CD4-positive, alpha-beta memory T cell (primary cell): ENCODE measurements at regions not wholly inside any gene's neighbourhood (a gene's known extent, or its start where the extent isn't known, plus 50 kb on each side); places are given as distances from the start of the nearest gene placed in this dataset.

ENCODE experiments used
- CTCF ChIA-PET: fragments of 350-600 bp; sonication (Branson Sonifier 250); formaldehyde crosslinking; loops from one replicate; lab custom pipeline; 2021; ENCODE audit warnings: inconsistent platforms; ENCODE audit not compliant: partially characterized antibody; lab: Charles Lee
- POLR2A ChIA-PET: fragments of 350-600 bp; sonication (Branson Sonifier 250); formaldehyde crosslinking; loops from one replicate; lab custom pipeline; 2021; ENCODE audit not compliant: partially characterized antibody; lab: Charles Lee
- DNase-seq, 5 donors: peaks; one replicate each; pipeline versions ENCODE4 v3.0.0 to v3.0.0-alpha.2; 2020 to 2022; ENCODE audit warnings: mixed read lengths in 1 of 5
- H3K27ac ChIP-seq: one replicate; pipeline ENCODE4 v1.7.0; 2013; ENCODE audit warnings: low read depth, low read length
- H3K27me3 ChIP-seq: 2 replicates; pipeline ENCODE4 v1.7.0; 2013; ENCODE audit warnings: mild to moderate bottlenecking, low read length, moderate library complexity; ENCODE audit not compliant: insufficient read depth
- H3K36me3 ChIP-seq: 2 replicates; pipeline ENCODE4 v1.7.0; 2013; ENCODE audit warnings: mild to moderate bottlenecking, low read length, moderate library complexity; ENCODE audit not compliant: insufficient read depth
- H3K4me1 ChIP-seq: 2 replicates; pipeline ENCODE4 v1.7.0; 2013; ENCODE audit warnings: mild to moderate bottlenecking, low read length, moderate library complexity; ENCODE audit not compliant: insufficient read depth
- H3K4me3 ChIP-seq, 2 donors: one replicate each; pipeline ENCODE4 v1.7.0; 2013; ENCODE audit warnings: low read length in 2 of 2, mild to moderate bottlenecking in 1 of 2
- H3K9me3 ChIP-seq, 2 donors: one replicate each; pipeline ENCODE4 v1.7.0; 2013; ENCODE audit warnings: low read length in 2 of 2, control low read depth in 1 of 2; ENCODE audit not compliant: control insufficient read depth in 1 of 2
- H3K27ac Mint-ChIP-seq, 7 donors: one replicate each; pipeline ENCODE4 v1.8.0; 2020 to 2021; ENCODE audit warnings: mixed read lengths in 7 of 7, mild to moderate bottlenecking in 6 of 7, inconsistent platforms in 3 of 7, moderate library complexity in 3 of 7
- H3K27me3 Mint-ChIP-seq, 2 donors: one replicate each; pipeline ENCODE4 v1.8.0; 2020 to 2021; ENCODE audit warnings: mixed read lengths in 2 of 2
- H3K36me3 Mint-ChIP-seq, 2 donors: one replicate each; pipeline ENCODE4 v1.8.0; 2020 to 2021; ENCODE audit warnings: mixed read lengths in 2 of 2, inconsistent platforms in 1 of 2, mild to moderate bottlenecking in 1 of 2
- H3K4me1 Mint-ChIP-seq, 4 donors: one replicate each; pipeline ENCODE4 v1.8.0; 2020 to 2021; ENCODE audit warnings: mixed read lengths in 4 of 4, mild to moderate bottlenecking in 1 of 4
- H3K4me3 Mint-ChIP-seq, 8 donors: one replicate each; pipeline ENCODE4 v1.8.0; 2020 to 2021; ENCODE audit warnings: mixed read lengths in 8 of 8, mild to moderate bottlenecking in 7 of 8, moderate library complexity in 6 of 8, inconsistent platforms in 3 of 8
- H3K9me3 Mint-ChIP-seq, 8 donors: one replicate each; pipeline ENCODE4 v1.8.0; 2020 to 2021; ENCODE audit warnings: mixed read lengths in 8 of 8, mild to moderate bottlenecking in 5 of 8, inconsistent platforms in 3 of 8, moderate library complexity in 1 of 8
- intact Hi-C: fragments of 100-400 bp; cut with micrococcal nuclease; formaldehyde crosslinking; loops from one replicate; pipeline ENCODE4 v1.15.1; 2023

DNA sequence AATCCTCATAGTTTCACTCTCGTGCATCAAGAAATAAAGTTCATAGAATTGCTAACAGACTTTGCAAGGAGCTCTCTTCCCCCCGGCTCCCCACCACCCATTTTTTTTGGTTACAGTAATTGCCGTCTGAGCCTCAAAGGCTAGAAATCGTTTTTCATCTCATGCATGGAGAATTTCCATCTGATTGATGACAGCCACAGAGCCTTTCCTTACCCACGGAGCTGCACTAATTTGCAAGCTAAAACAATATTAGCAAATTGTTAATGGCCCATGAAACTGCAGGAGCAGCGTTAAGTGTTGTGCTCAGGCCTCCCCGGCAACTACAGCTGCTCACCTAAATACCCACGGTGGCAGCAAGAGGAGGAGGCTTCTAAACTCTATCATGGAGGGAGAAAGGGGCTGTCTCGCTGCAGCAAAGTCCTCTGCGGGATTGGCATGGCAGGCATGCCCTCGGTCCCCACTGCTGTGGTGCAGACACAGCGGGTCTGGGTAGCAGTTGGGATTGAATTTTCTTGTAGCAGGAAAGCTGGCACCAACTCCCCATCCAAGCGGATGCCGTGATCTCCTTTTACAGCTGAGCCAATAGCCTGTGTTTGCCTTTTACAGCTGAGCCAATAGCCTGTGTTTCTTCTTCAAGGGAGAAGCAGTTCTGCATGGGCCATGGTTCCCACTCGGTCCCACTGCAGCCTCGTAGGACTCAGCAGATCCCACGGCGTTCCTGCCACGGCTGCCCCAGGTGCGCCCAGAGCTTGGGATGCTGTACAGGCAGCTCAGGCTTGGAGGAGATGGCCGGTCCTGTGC lies 412.3 kb downstream of the BRD1 start:
- intact Hi-C loops: no loop called here
- no peak overlapping the region for H3K27ac ChIP-seq
- no peaks in the 10 kb centered on the region for H3K36me3 ChIP-seq
- no peaks in the 10 kb centered on the region for H3K4me1 Mint-ChIP-seq
- H3K4me3 ChIP-seq: no peak overlapping the region
- no peak overlapping the region for H3K27ac Mint-ChIP-seq
- H3K27me3 ChIP-seq: no peaks in the 10 kb centered on the region
- no peaks in the 10 kb centered on the region for H3K4me1 ChIP-seq
- ChIA-PET CTCF (no interaction called here), POLR2A (no interaction called here)
- peaks cover 5 to 11% of the 10 kb centered on the region in 2 donors for H3K27me3 Mint-ChIP-seq
- H3K4me3 Mint-ChIP-seq: no peak overlapping the region
- no peak for DNase-seq
- H3K9me3 Mint-ChIP-seq: peaks cover 0 to 8% (median 0%) of the 10 kb centered on the region in 8 donors
- no peaks in the 10 kb centered on the region for H3K36me3 Mint-ChIP-seq
- no peaks in the 10 kb centered on the region for H3K9me3 ChIP-seq

DNA sequence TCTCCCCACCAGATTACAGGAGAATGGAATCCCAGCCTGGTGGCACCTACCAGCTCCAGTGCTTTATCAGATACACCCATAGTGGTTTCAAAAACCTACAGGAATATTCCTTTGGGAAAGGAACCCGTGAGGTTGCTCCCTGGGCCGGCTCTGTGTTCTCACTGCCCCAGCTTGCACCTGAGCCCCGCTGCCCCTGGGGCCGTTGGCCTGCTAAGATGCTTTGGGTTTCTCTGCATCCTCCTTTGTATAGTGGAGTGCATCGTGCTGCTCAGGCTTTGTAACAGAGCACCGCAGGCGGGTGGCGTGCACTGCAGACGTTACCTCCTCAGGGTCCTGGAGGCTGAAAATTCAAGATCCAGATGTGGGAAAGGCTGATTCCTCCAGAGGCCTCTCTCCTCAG lies 414.1 kb downstream of the BRD1 start:
- no peaks in the 10 kb centered on the region for H3K36me3 Mint-ChIP-seq
- H3K27me3 Mint-ChIP-seq: peaks cover 8 to 12% of the 10 kb centered on the region in 2 donors
- no peaks in the 10 kb centered on the region for H3K4me1 Mint-ChIP-seq
- peaks cover 0 to 10% (median 7%) of the 10 kb centered on the region in 8 donors for H3K9me3 Mint-ChIP-seq
- Histone ChIP-seq H3K9me3 (no peaks in the 10 kb centered on the region), H3K27ac (no peak overlapping the region), H3K36me3 (no peaks in the 10 kb centered on the region), H3K4me1 (no peaks in the 10 kb centered on the region), H3K27me3 (no peaks in the 10 kb centered on the region), H3K4me3 (no peak overlapping the region)
- CTCF ChIA-PET: no interaction called here
- DNase-seq: no peak
- H3K4me3 Mint-ChIP-seq: no peak overlapping the region
- POLR2A ChIA-PET: no interaction called here
- intact Hi-C loops: no loop called here
- H3K27ac Mint-ChIP-seq: no peak overlapping the region

DNA sequence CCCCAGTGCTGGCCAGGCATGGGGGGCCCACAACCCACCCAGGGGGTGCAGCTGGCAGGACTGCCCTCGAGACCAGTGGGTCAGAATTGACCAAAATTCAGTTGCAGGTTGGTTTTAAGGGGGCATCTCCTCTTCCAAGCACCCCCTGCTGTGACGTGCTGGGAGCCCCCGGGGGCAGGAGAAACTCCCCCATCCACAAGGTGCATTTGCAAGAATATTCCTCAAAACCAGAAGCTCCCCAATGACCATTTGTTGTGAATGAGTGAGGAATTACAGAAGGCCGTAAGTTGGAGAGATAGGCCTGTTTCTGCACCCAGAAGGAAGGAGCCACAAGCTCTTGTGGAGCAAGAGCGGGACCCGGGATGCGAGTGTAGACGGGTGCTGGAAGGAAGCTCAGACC lies 414.5 kb downstream of the BRD1 start:
- DNase-seq: no peak
- Histone ChIP-seq H3K36me3 (no peaks in the 10 kb centered on the region), H3K4me1 (no peaks in the 10 kb centered on the region), H3K9me3 (no peaks in the 10 kb centered on the region), H3K4me3 (no peak overlapping the region), H3K27me3 (no peaks in the 10 kb centered on the region), H3K27ac (no peak overlapping the region)
- H3K36me3 Mint-ChIP-seq: no peaks in the 10 kb centered on the region
- H3K27ac Mint-ChIP-seq: no peak overlapping the region
- CTCF ChIA-PET: no interaction called here
- peaks cover 0 to 10% (median 7%) of the 10 kb centered on the region in 8 donors for H3K9me3 Mint-ChIP-seq
- H3K4me1 Mint-ChIP-seq: no peaks in the 10 kb centered on the region
- POLR2A ChIA-PET: no interaction called here
- no peak overlapping the region for H3K4me3 Mint-ChIP-seq
- intact Hi-C loops: no loop called here
- H3K27me3 Mint-ChIP-seq: peaks cover 8 to 13% of the 10 kb centered on the region in 2 donors

DNA sequence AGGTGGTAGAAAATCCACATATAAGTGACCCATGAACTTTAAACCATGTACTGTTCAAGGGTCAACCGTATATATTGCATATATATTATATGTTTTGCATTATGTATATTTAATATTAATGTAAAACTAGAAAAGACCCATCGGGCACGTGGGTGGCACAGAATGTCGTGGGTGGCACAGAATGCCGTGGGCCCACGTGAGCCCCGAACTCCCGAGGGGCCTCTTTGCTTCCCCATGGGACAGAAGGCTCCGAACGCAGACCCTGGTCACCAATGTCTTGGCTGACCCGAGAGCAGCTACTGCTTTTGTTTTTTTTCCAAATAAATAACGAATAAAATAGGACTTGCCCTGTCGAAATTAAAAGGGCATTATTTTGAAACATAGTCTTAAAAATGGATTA lies 415.4 kb downstream of the BRD1 start:
- H3K36me3 Mint-ChIP-seq: no peaks in the 10 kb centered on the region

DNA sequence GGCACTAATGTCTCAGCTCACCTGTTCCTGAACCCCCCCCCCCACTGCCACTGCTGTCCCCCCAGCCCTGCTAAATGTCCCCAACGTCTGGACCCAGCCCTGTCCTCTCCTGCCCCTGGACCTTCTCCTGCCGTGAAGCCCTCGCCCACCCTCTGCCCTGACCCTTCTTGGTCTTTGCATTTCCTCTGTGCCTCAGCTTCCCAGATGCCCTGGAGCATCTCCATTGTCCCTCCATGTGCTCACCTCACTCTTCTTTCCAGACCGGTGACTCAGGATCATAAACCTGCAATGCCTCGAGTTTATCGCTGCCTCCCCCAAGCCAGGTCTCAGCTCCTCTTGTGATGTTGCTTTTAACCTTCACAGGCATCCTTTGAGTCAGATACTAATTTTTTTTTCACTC lies 416.4 kb downstream of the BRD1 start:
- no peak overlapping the region for H3K27ac Mint-ChIP-seq
- Histone ChIP-seq H3K36me3 (no peaks in the 10 kb centered on the region), H3K9me3 (no peaks in the 10 kb centered on the region), H3K27ac (no peak overlapping the region), H3K4me1 (no peaks in the 10 kb centered on the region), H3K4me3 (no peak overlapping the region), H3K27me3 (no peaks in the 10 kb centered on the region)
- H3K27me3 Mint-ChIP-seq: peaks cover 10 to 16% of the 10 kb centered on the region in 2 donors
- peaks cover 0 to 12% (median 7%) of the 10 kb centered on the region in 8 donors for H3K9me3 Mint-ChIP-seq
- CTCF ChIA-PET: no interaction called here
- H3K36me3 Mint-ChIP-seq: no peaks in the 10 kb centered on the region
- POLR2A ChIA-PET: no interaction called here
- no peak for DNase-seq
- no peaks in the 10 kb centered on the region for H3K4me1 Mint-ChIP-seq
- intact Hi-C loops: no loop called here
- no peak overlapping the region for H3K4me3 Mint-ChIP-seq

More for the DNA sequence above, 415.4 kb downstream of the BRD1 start:
- Mint-ChIP-seq H3K27me3 (peaks cover 8 to 13% of the 10 kb centered on the region in 2 donors), H3K4me3 (no peak overlapping the region), H3K27ac (no peak overlapping the region), H3K4me1 (no peaks in the 10 kb centered on the region), H3K9me3 (peaks cover 0 to 12% (median 7%) of the 10 kb centered on the region in 8 donors)
- ChIA-PET CTCF (no interaction called here), POLR2A (no interaction called here)
- H3K36me3 ChIP-seq: no peaks in the 10 kb centered on the region
- intact Hi-C loops: no loop called here
- H3K27ac ChIP-seq: no peak overlapping the region
- no peaks in the 10 kb centered on the region for H3K4me1 ChIP-seq
- no peaks in the 10 kb centered on the region for H3K27me3 ChIP-seq
- H3K9me3 ChIP-seq: no peaks in the 10 kb centered on the region
- H3K4me3 ChIP-seq: no peak overlapping the region
- DNase-seq: no peak

DNA sequence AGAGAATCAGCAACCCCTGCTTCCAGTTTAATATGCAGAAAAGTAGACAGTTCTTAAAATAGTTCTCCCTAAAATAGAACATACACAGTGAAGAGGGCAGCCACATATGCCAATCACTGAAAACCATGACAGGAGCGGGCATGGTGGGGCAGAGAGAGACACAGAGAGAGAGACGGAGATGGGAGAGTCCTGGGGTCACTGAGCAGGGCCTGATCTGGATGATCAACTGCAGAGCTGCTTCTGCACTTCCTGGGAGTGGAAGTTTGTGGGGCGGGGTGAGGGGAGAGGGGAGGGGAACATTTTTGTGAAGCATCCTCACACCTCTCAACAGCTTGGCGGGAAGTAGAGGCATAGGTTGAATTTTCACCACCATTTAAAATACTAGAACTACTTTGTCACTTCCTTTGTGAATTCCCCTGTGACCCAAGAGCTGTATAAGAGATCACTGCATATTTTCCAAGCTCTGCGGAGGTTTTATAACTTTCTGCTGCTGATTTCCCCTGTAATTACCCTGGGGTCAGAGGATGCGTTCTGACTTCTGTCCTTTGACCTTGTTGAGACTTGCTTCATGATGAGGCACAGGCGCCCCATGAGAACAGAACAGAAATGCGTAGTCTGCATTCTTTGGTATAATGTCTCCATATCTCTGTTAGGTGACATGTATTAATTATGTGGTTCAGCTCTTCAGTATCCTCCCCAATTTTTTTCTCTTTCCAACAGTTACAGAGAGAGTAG lies 419.4 kb downstream of the BRD1 start:
- Mint-ChIP-seq H3K27me3 (peaks cover 14 to 16% of the 10 kb centered on the region in 2 donors), H3K27ac (no peak overlapping the region), H3K4me1 (no peaks in the 10 kb centered on the region), H3K9me3 (peaks cover 0 to 12% (median 7%) of the 10 kb centered on the region in 8 donors), H3K36me3 (no peaks in the 10 kb centered on the region), H3K4me3 (no peak overlapping the region)
- ChIA-PET CTCF (no interaction called here), POLR2A (no interaction called here)
- Histone ChIP-seq H3K27ac (no peak overlapping the region), H3K9me3 (no peaks in the 10 kb centered on the region), H3K27me3 (no peaks in the 10 kb centered on the region), H3K4me1 (no peaks in the 10 kb centered on the region), H3K4me3 (no peak overlapping the region), H3K36me3 (no peaks in the 10 kb centered on the region)
- no peak for DNase-seq
- intact Hi-C loops: no loop called here

DNA sequence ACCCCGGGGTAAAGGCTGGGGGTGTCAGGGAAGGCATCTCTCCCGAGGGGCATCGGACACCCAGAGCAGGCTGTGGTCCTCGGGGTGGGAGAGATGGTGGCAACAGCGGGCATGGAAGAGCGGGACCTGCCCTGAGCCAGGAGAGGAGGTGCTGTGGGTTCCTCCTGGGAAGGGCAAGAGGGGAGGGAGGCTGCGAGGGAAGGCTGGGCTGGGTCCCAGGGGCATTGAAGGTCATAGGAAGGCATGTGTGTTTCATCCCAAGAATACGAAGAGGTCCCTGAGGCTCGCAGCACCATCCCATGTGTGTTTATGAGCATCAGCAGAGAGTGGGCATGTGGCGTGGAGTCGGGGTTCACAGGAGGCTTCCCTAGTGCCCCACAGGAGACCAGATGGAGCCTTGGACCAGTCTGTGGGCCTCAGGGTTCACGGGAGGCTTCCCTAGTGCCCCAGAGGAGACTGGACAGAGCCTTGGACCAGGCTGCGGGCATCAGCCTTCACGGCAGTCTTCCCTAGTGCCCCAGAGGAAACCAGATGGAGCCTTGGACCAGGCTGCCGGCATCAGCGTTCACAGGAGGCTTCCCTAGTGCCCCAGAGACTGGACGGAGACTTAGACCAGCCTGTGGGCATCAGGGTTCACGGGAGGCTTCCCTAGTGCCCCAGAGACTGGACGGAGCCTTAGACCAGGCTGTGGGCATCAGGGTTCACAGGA lies 420.6 kb downstream of the BRD1 start:
- CTCF ChIA-PET: no interaction called here
- peaks cover 16 to 17% of the 10 kb centered on the region in 2 donors for H3K27me3 Mint-ChIP-seq

More for the DNA sequence above, 420.6 kb downstream of the BRD1 start:
- Mint-ChIP-seq H3K4me3 (no peak overlapping the region), H3K27ac (no peak overlapping the region), H3K9me3 (peaks cover 0 to 12% (median 7%) of the 10 kb centered on the region in 8 donors), H3K36me3 (no peaks in the 10 kb centered on the region), H3K4me1 (no peaks in the 10 kb centered on the region)
- no peaks in the 10 kb centered on the region for H3K9me3 ChIP-seq
- no peak overlapping the region for H3K4me3 ChIP-seq
- H3K4me1 ChIP-seq: no peaks in the 10 kb centered on the region
- H3K27me3 ChIP-seq: no peaks in the 10 kb centered on the region
- intact Hi-C loops: no loop called here
- H3K27ac ChIP-seq: no peak overlapping the region
- DNase-seq: no peak
- H3K36me3 ChIP-seq: no peaks in the 10 kb centered on the region
- POLR2A ChIA-PET: no interaction called here
